ENCODE measurements at regions not wholly inside any gene's neighbourhood (a gene's known extent, or its start where the extent isn't known, plus 50 kb on each side); places are given as distances from the start of the nearest gene placed in this dataset.

DNA sequence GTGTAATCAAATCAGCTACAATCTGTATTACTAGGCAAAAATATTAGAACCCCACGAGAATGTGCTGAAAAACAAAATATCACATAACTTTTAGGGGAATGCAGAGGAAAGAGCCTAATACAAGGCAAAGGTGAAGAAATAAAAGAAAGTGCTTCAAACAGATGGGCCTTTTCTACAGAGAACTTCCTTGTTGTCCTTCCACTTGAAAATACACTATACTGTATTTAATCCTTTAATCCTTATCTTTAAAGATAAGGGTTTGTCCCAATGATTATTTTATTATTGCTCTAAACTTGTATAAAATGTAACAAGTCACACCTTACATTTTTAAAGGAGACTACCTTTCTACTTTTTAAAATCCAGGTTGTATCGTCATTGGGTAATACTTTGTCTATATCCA, 296.5 kb downstream of the NDFIP2 start:
- no peaks in the 10 kb centered on the region for H3K9me2 ChIP-seq (ENCODE audit: insufficient read depth)
- no peaks in the 10 kb centered on the region for H4K20me1 ChIP-seq (ENCODE audit: insufficient read depth)
- H3K27ac ChIP-seq (ENCODE audit: low read depth, low read length): no peak overlapping the region
- H3K36me3 ChIP-seq (ENCODE audit: control insufficient read depth in 1 of 2, insufficient read depth in 2 of 2, low read length in 2 of 2): no peaks in the 10 kb centered on the region
- H3K4me2 ChIP-seq (ENCODE audit: low read length): no peak overlapping the region
- no peaks in the 10 kb centered on the region for H3K27me3 ChIP-seq (ENCODE audit: insufficient read depth, low read length)
- ATAC-seq (no peak), DNase-seq (ENCODE audit: low read depth, low spot score) (no peak)
- POLR2A ChIA-PET: no interaction called here
- intact Hi-C loops (cut with micrococcal nuclease): loop anchor here (5.0 kb wide), 1 partner anchor 565 kb away; the partner anchor contains the start of gene SPRY2
- H3K9ac ChIP-seq (ENCODE audit: low read length): no peak overlapping the region
- TF ChIP-seq EZH2 (IDR thresholded peaks at IDR 0.05) (no peak), SIN3A (IDR thresholded peaks at IDR 0.05; ENCODE audit: low read depth) (no peak), FOSL1 (IDR thresholded peaks at IDR 0.05; ENCODE audit: low read depth) (no peak), ELF1 (IDR thresholded peaks at IDR 0.05; ENCODE audit: borderline replicate concordance, low read depth) (no peak), CBX3 (IDR thresholded peaks at IDR 0.05; ENCODE audit: low read depth) (no peak)
- TF ChIP-seq, protein P1, sequence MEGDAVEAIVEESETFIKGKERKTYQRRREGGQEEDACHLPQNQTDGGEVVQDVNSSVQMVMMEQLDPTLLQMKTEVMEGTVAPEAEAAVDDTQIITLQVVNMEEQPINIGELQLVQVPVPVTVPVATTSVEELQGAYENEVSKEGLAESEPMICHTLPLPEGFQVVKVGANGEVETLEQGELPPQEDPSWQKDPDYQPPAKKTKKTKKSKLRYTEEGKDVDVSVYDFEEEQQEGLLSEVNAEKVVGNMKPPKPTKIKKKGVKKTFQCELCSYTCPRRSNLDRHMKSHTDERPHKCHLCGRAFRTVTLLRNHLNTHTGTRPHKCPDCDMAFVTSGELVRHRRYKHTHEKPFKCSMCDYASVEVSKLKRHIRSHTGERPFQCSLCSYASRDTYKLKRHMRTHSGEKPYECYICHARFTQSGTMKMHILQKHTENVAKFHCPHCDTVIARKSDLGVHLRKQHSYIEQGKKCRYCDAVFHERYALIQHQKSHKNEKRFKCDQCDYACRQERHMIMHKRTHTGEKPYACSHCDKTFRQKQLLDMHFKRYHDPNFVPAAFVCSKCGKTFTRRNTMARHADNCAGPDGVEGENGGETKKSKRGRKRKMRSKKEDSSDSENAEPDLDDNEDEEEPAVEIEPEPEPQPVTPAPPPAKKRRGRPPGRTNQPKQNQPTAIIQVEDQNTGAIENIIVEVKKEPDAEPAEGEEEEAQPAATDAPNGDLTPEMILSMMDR (IDR thresholded peaks at IDR 0.05 in 2 of 3, conservative IDR thresholded peaks at IDR 0.05 in 1 of 3; ENCODE audit: borderline replicate concordance in 1 of 3, insufficient read depth in 1 of 3, low read depth in 2 of 3, low read length in 2 of 3): no peak
- TF ChIP-seq, protein P2, sequence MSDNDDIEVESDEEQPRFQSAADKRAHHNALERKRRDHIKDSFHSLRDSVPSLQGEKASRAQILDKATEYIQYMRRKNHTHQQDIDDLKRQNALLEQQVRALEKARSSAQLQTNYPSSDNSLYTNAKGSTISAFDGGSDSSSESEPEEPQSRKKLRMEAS (IDR thresholded peaks at IDR 0.05): no peak
- H3K4me1 ChIP-seq (ENCODE audit: control insufficient read depth in 1 of 2, insufficient read depth in 2 of 2, low read length in 2 of 2): no peaks in the 10 kb centered on the region
- CTCF ChIA-PET: no interaction called here
- H3K4me3 ChIP-seq (replicated peaks in 1 of 2; ENCODE audit: low read depth in 1 of 2, low read length in 2 of 2): no peak overlapping the region
- H3K79me2 ChIP-seq (ENCODE audit: insufficient read depth, low read length): no peaks in the 10 kb centered on the region
- no peak overlapping the region for H2AFZ ChIP-seq (ENCODE audit: low read depth, low read length, poor library complexity, severe bottlenecking)
- RAD21 ChIA-PET (ENCODE audit: low non-redundant PET in 1 of 2, low total read pairs in 2 of 2, uncharacterized antibody in 2 of 2, unreplicated experiment in 2 of 2): no interaction called here
- no peaks in the 10 kb centered on the region for H3K9me3 ChIP-seq (ENCODE audit: control insufficient read depth in 1 of 2, insufficient read depth in 1 of 2, low read depth in 1 of 2, low read length in 2 of 2)
- no TSS peak for BruUV-seq (replicated peaks)

- ChIA-PET POLR2A (no interaction called here), RAD21 (ENCODE audit: low non-redundant PET in 1 of 2, low total read pairs in 2 of 2, uncharacterized antibody in 2 of 2, unreplicated experiment in 2 of 2) (no interaction called here), CTCF (no interaction called here)
- Histone ChIP-seq H3K4me2 (ENCODE audit: low read length) (no peak overlapping the region), H3K9me3 (ENCODE audit: control insufficient read depth in 1 of 2, insufficient read depth in 1 of 2, low read depth in 1 of 2, low read length in 2 of 2) (no peaks in the 10 kb centered on the region), H2AFZ (ENCODE audit: low read depth, low read length, poor library complexity, severe bottlenecking) (no peak overlapping the region), H3K4me3 (replicated peaks in 1 of 2; ENCODE audit: low read depth in 1 of 2, low read length in 2 of 2) (no peak overlapping the region), H3K27ac (ENCODE audit: low read depth, low read length) (no peak overlapping the region), H3K36me3 (ENCODE audit: control insufficient read depth in 1 of 2, insufficient read depth in 2 of 2, low read length in 2 of 2) (no peaks in the 10 kb centered on the region), H3K27me3 (ENCODE audit: insufficient read depth, low read length) (no peaks in the 10 kb centered on the region), H3K4me1 (ENCODE audit: control insufficient read depth in 1 of 2, insufficient read depth in 2 of 2, low read length in 2 of 2) (no peaks in the 10 kb centered on the region), H4K20me1 (ENCODE audit: insufficient read depth) (no peaks in the 10 kb centered on the region), H3K9ac (ENCODE audit: low read length) (no peak overlapping the region), H3K9me2 (ENCODE audit: insufficient read depth) (no peaks in the 10 kb centered on the region), H3K79me2 (ENCODE audit: insufficient read depth, low read length) (no peaks in the 10 kb centered on the region)
- ATAC-seq (no peak), DNase-seq (ENCODE audit: low read depth, low spot score) (no peak)
- intact Hi-C loops (cut with micrococcal nuclease): loop anchor here (5.0 kb wide), 1 partner anchor 566 kb away; the partner anchor contains the start of gene SPRY2
- no peak for TF ChIP-seq YY1 (IDR thresholded peaks at IDR 0.05; ENCODE audit: extremely low read depth, insufficient replicate concordance, low read depth, low read length)
- no peak for TF ChIP-seq POLR2A (IDR thresholded peaks at IDR 0.05; ENCODE audit: borderline replicate concordance, extremely low read depth, insufficient read depth, insufficient read length)
- no peak for TF ChIP-seq SRF (IDR thresholded peaks at IDR 0.05; ENCODE audit: low read depth)
- TF ChIP-seq, protein P2 (IDR thresholded peaks at IDR 0.05): no peak
- no peak for TF ChIP-seq EZH2 (IDR thresholded peaks at IDR 0.05)
- TF ChIP-seq, protein P1 (IDR thresholded peaks at IDR 0.05 in 2 of 3, conservative IDR thresholded peaks at IDR 0.05 in 1 of 3; ENCODE audit: borderline replicate concordance in 1 of 3, insufficient read depth in 1 of 3, low read depth in 2 of 3, low read length in 2 of 3): no peak
- no TSS peak for BruUV-seq (replicated peaks)
These were observed 295.8 kb downstream of the NDFIP2 start for GRCh38 chr13:79776531-79777295.
